Activated naive CD4-positive, alpha-beta T cell treated with anti-CD3 and anti-CD28 coated beads, Interleukin-2, amount 10 ng/mL, durations not matched to agents 7 days and 5 days (primary cell): ENCODE measurements at regions not wholly inside any gene's neighbourhood (a gene's known extent, or its start where the extent isn't known, plus 50 kb on each side); places are given as distances from the start of the nearest gene placed in this dataset.

ENCODE experiments used
- CTCF ChIA-PET: fragments of 350-600 bp; sonication (Branson Sonifier 250); formaldehyde crosslinking; loops from one replicate; lab custom pipeline; 2021; ENCODE audit warnings: antibody characterized with exemption; lab: Charles Lee
- DNase-seq: peaks from one replicate; pipeline ENCODE4 v3.0.0-alpha.2; 2020
- H3K27ac Mint-ChIP-seq: one replicate; pipeline ENCODE4 v1.8.0; 2021; ENCODE audit warnings: mild to moderate bottlenecking, moderate library complexity, mixed read lengths
- H3K27me3 Mint-ChIP-seq: one replicate; pipeline ENCODE4 v1.8.0; 2021; ENCODE audit warnings: mild to moderate bottlenecking, mixed read lengths
- H3K36me3 Mint-ChIP-seq: one replicate; pipeline ENCODE4 v1.8.0; 2021; ENCODE audit warnings: mixed read lengths
- H3K4me1 Mint-ChIP-seq: one replicate; pipeline ENCODE4 v1.8.0; 2021; ENCODE audit warnings: mixed read lengths
- H3K4me3 Mint-ChIP-seq: one replicate; pipeline ENCODE4 v1.8.0; 2021; ENCODE audit warnings: mild to moderate bottlenecking, moderate library complexity, mixed read lengths
- H3K9me3 Mint-ChIP-seq: one replicate; pipeline ENCODE4 v1.8.0; 2021; ENCODE audit warnings: mixed read lengths

- Mint-ChIP-seq H3K9me3 (no peaks in the 10 kb centered on the region), H3K27me3 (peaks cover 13% of the 10 kb centered on the region), H3K36me3 (no peaks in the 10 kb centered on the region), H3K27ac (no peak overlapping the region), H3K4me1 (no peaks in the 10 kb centered on the region), H3K4me3 (no peak overlapping the region)
- CTCF ChIA-PET = interaction anchor here (0.5 to 1.3 kb wide), 3 partner anchors 14 to 766 kb away, joined by 3 to 4 read pairs (median 4); no protein-coding TSS in a partner anchor
- DNase-seq = no peak
Observed at GRCh38 chr2:234611209-234611608, 114.3 kb upstream of the ARL4C start.

GRCh38 chr2:234608946-234609345 is 112.1 kb upstream of the ARL4C start:
- H3K4me1 Mint-ChIP-seq = no peaks in the 10 kb centered on the region
- H3K27ac Mint-ChIP-seq = no peak overlapping the region
- no peaks in the 10 kb centered on the region for H3K36me3 Mint-ChIP-seq

GRCh38 chr2:234607691-234608090 is 110.8 kb upstream of the ARL4C start:
- CTCF ChIA-PET = no interaction called here

More at GRCh38 chr2:234608946-234609345, 112.1 kb upstream of the ARL4C start:
- Mint-ChIP-seq H3K4me3 (no peak overlapping the region), H3K27me3 (peaks cover 11% of the 10 kb centered on the region), H3K9me3 (no peaks in the 10 kb centered on the region)
- CTCF ChIA-PET = no interaction called here
- DNase-seq = no peak

GRCh38 chr2:234606896-234607295 is 110.0 kb upstream of the ARL4C start:
- no peak overlapping the region for H3K4me3 Mint-ChIP-seq
- DNase-seq = no peak
- H3K4me1 Mint-ChIP-seq = no peaks in the 10 kb centered on the region
- H3K9me3 Mint-ChIP-seq = no peaks in the 10 kb centered on the region
- no peak overlapping the region for H3K27ac Mint-ChIP-seq
- peaks cover 8% of the 10 kb centered on the region for H3K27me3 Mint-ChIP-seq
- CTCF ChIA-PET = no interaction called here
- no peaks in the 10 kb centered on the region for H3K36me3 Mint-ChIP-seq

More at GRCh38 chr2:234607691-234608090, 110.8 kb upstream of the ARL4C start:
- Mint-ChIP-seq H3K9me3 (no peaks in the 10 kb centered on the region), H3K36me3 (no peaks in the 10 kb centered on the region), H3K27ac (no peak overlapping the region), H3K4me3 (no peak overlapping the region), H3K27me3 (peaks cover 8% of the 10 kb centered on the region), H3K4me1 (no peaks in the 10 kb centered on the region)
- DNase-seq = no peak

GRCh38 chr2:234603619-234604018 is 106.7 kb upstream of the ARL4C start:
- H3K36me3 Mint-ChIP-seq = no peaks in the 10 kb centered on the region
- CTCF ChIA-PET = interaction anchor here (0.8 kb wide), 1 partner anchor 59 kb away, joined by 3 read pairs; no protein-coding TSS in a partner anchor
- no peak for DNase-seq
- H3K9me3 Mint-ChIP-seq = no peaks in the 10 kb centered on the region
- H3K27ac Mint-ChIP-seq = no peak overlapping the region
- no peaks in the 10 kb centered on the region for H3K4me1 Mint-ChIP-seq
- peaks cover 3% of the 10 kb centered on the region for H3K27me3 Mint-ChIP-seq
- H3K4me3 Mint-ChIP-seq = no peak overlapping the region

- DNase-seq = no peak
- no peak overlapping the region for H3K27ac Mint-ChIP-seq
- H3K4me3 Mint-ChIP-seq = no peak overlapping the region
- H3K4me1 Mint-ChIP-seq = no peaks in the 10 kb centered on the region
- H3K27me3 Mint-ChIP-seq = peaks cover 11% of the 10 kb centered on the region
- H3K9me3 Mint-ChIP-seq = no peaks in the 10 kb centered on the region
- CTCF ChIA-PET = no interaction called here
- H3K36me3 Mint-ChIP-seq = no peaks in the 10 kb centered on the region
Observed at GRCh38 chr2:234601213-234601612, 104.3 kb upstream of the ARL4C start.

GRCh38 chr2:234597576-234597861 is 100.6 kb upstream of the ARL4C start:
- CTCF ChIA-PET = interaction anchor here (1.7 kb wide), 1 partner anchor 14 kb away, joined by 4 read pairs; no protein-coding TSS in a partner anchor
- DNase-seq = no peak
- Mint-ChIP-seq H3K27ac (no peak overlapping the region), H3K36me3 (no peaks in the 10 kb centered on the region), H3K4me3 (no peak overlapping the region), H3K27me3 (peaks cover 15% of the 10 kb centered on the region), H3K4me1 (no peaks in the 10 kb centered on the region), H3K9me3 (no peaks in the 10 kb centered on the region)

GRCh38 chr2:234596696-234597575 is 100.1 kb upstream of the ARL4C start:
- CTCF ChIA-PET = interaction anchor here (1.7 kb wide), 1 partner anchor 15 kb away, joined by 4 read pairs; no protein-coding TSS in a partner anchor
- Mint-ChIP-seq H3K36me3 (no peaks in the 10 kb centered on the region), H3K9me3 (no peaks in the 10 kb centered on the region), H3K4me3 (no peak overlapping the region), H3K27me3 (peaks cover 18% of the 10 kb centered on the region), H3K27ac (no peak overlapping the region), H3K4me1 (no peaks in the 10 kb centered on the region)
- no peak for DNase-seq

GRCh38 chr2:234595829-234596228 is 98.9 kb upstream of the ARL4C start:
- H3K27me3 Mint-ChIP-seq = peaks cover 21% of the 10 kb centered on the region
- H3K4me1 Mint-ChIP-seq = no peaks in the 10 kb centered on the region
- CTCF ChIA-PET = interaction anchor here (1.7 kb wide), 1 partner anchor 16 kb away, joined by 4 read pairs; no protein-coding TSS in a partner anchor

GRCh38 chr2:234594715-234595114 is 97.8 kb upstream of the ARL4C start:
- Mint-ChIP-seq H3K27ac (no peak overlapping the region), H3K27me3 (peaks cover 29% of the 10 kb centered on the region), H3K36me3 (no peaks in the 10 kb centered on the region), H3K4me1 (no peaks in the 10 kb centered on the region), H3K9me3 (no peaks in the 10 kb centered on the region), H3K4me3 (no peak overlapping the region)
- no peak for DNase-seq
- CTCF ChIA-PET = no interaction called here

More at GRCh38 chr2:234595829-234596228, 98.9 kb upstream of the ARL4C start:
- Mint-ChIP-seq H3K4me3 (no peak overlapping the region), H3K36me3 (no peaks in the 10 kb centered on the region), H3K27ac (no peak overlapping the region), H3K9me3 (no peaks in the 10 kb centered on the region)
- DNase-seq = no peak

- Mint-ChIP-seq H3K4me3 (no peak overlapping the region), H3K36me3 (no peaks in the 10 kb centered on the region), H3K4me1 (no peaks in the 10 kb centered on the region), H3K9me3 (no peaks in the 10 kb centered on the region), H3K27ac (no peak overlapping the region), H3K27me3 (peaks cover 31% of the 10 kb centered on the region)
- CTCF ChIA-PET = no interaction called here
- no peak for DNase-seq
Observed at GRCh38 chr2:234593636-234594035, 96.8 kb upstream of the ARL4C start.

- H3K9me3 Mint-ChIP-seq = no peaks in the 10 kb centered on the region
- H3K27ac Mint-ChIP-seq = no peak overlapping the region
- H3K36me3 Mint-ChIP-seq = no peaks in the 10 kb centered on the region
- CTCF ChIA-PET = no interaction called here
- no peak for DNase-seq
- peaks cover 30% of the 10 kb centered on the region for H3K27me3 Mint-ChIP-seq
- no peak overlapping the region for H3K4me3 Mint-ChIP-seq
- H3K4me1 Mint-ChIP-seq = no peaks in the 10 kb centered on the region
Observed at GRCh38 chr2:234592541-234592940, 95.7 kb upstream of the ARL4C start.

- H3K9me3 Mint-ChIP-seq = no peaks in the 10 kb centered on the region
- no peak overlapping the region for H3K27ac Mint-ChIP-seq
- CTCF ChIA-PET = no interaction called here
- no peaks in the 10 kb centered on the region for H3K36me3 Mint-ChIP-seq
- no peaks in the 10 kb centered on the region for H3K4me1 Mint-ChIP-seq
- no peak for DNase-seq
- peaks cover 19% of the 10 kb centered on the region for H3K27me3 Mint-ChIP-seq
- H3K4me3 Mint-ChIP-seq = no peak overlapping the region
Observed at GRCh38 chr2:234590076-234590475, 93.2 kb upstream of the ARL4C start.

- H3K9me3 Mint-ChIP-seq = no peaks in the 10 kb centered on the region
- H3K36me3 Mint-ChIP-seq = no peaks in the 10 kb centered on the region
- peaks cover 15% of the 10 kb centered on the region for H3K27me3 Mint-ChIP-seq
- no peak overlapping the region for H3K4me3 Mint-ChIP-seq
- H3K4me1 Mint-ChIP-seq = no peaks in the 10 kb centered on the region
- DNase-seq = no peak
- H3K27ac Mint-ChIP-seq = no peak overlapping the region
- CTCF ChIA-PET = interaction anchor here (0.8 kb wide), 1 partner anchor 43 kb away, joined by 3 read pairs; no protein-coding TSS in a partner anchor
Observed at GRCh38 chr2:234588054-234588430, 91.2 kb upstream of the ARL4C start.
